Activated naive CD4-positive, alpha-beta T cell treated with anti-CD3 and anti-CD28 coated beads for 36 hours (primary cell): ENCODE measurements at regions not wholly inside any gene's neighbourhood (a gene's known extent, or its start where the extent isn't known, plus 50 kb on each side); places are given as distances from the start of the nearest gene placed in this dataset.
A peak's percentile ranks its signal among the peaks of the same experiment; 100 is the strongest.

Experiments
- CTCF ChIA-PET: fragments of 350-600 bp; sonication (Branson Sonifier 250); formaldehyde crosslinking; loops from one replicate; lab custom pipeline; 2021; ENCODE audit warnings: antibody characterized with exemption; lab: Charles Lee
- DNase-seq: peaks from one replicate; pipeline ENCODE4 v3.0.0-alpha.2; 2020
- H3K27ac Mint-ChIP-seq: one replicate; pipeline ENCODE4 v1.8.0; 2021; ENCODE audit warnings: mild to moderate bottlenecking, mixed read lengths
- H3K27me3 Mint-ChIP-seq: one replicate; pipeline ENCODE4 v1.8.0; 2021; ENCODE audit warnings: low read depth, mixed read lengths
- H3K36me3 Mint-ChIP-seq: one replicate; pipeline ENCODE4 v1.8.0; 2021; ENCODE audit warnings: low read depth, mixed read lengths
- H3K4me1 Mint-ChIP-seq: one replicate; pipeline ENCODE4 v1.8.0; 2021; ENCODE audit warnings: low read depth, mixed read lengths
- H3K4me3 Mint-ChIP-seq: one replicate; pipeline ENCODE4 v1.8.0; 2021; ENCODE audit warnings: mild to moderate bottlenecking, moderate library complexity, mixed read lengths
- H3K9me3 Mint-ChIP-seq: one replicate; pipeline ENCODE4 v1.8.0; 2021; ENCODE audit warnings: mixed read lengths
- intact Hi-C: fragments of 100-400 bp; cut with micrococcal nuclease; formaldehyde crosslinking; loops from one replicate; pipeline ENCODE4 v1.15.1; 2023

- Mint-ChIP-seq H3K4me1 (no peaks in the 10 kb centered on the region), H3K27ac (no peak overlapping the region), H3K4me3 (no peak overlapping the region), H3K9me3 (no peaks in the 10 kb centered on the region), H3K27me3 (peaks cover 5% of the 10 kb centered on the region), H3K36me3 (no peaks in the 10 kb centered on the region)
- no peak for DNase-seq
- intact Hi-C loops: loop anchor here (5.0 kb wide), 1 partner anchor 289 kb away; no protein-coding TSS in a partner anchor
- CTCF ChIA-PET: interaction anchor here (0.7 kb wide), 1 partner anchor 27 kb away, joined by 3 read pairs; no protein-coding TSS in a partner anchor
These were observed 84.5 kb downstream of the PSMG1 start for GRCh38 chr21:39098696-39099200.

DNA sequence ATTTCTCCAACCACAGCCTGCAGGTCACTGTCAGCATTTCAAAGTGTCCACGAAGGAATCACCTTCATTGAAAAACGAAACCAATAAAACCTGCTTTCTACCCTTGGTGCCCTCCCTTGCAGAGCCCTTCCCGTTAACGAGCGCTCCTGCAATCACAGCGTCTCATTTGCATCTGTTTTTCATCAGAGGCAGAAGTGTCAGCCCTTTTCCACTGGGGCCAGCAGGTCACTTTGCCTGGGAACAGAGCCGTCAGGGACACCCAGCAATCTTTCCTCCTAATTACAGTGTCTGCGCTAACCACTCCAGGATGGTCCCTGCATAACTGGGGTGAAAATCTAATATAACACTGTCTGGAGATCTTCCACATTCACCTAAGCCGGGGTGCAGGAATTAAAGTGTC lies 85.3 kb downstream of the PSMG1 start:
- Mint-ChIP-seq H3K4me3 (no peak overlapping the region), H3K4me1 (no peaks in the 10 kb centered on the region), H3K9me3 (no peaks in the 10 kb centered on the region), H3K36me3 (no peaks in the 10 kb centered on the region), H3K27ac (no peak overlapping the region), H3K27me3 (peaks cover 2% of the 10 kb centered on the region)
- CTCF ChIA-PET: interaction anchor here (0.7 kb wide), 1 partner anchor 28 kb away, joined by 3 read pairs; no protein-coding TSS in a partner anchor
- no peak for DNase-seq
- intact Hi-C loops: loop anchor here (5.0 kb wide), 1 partner anchor 289 kb away; no protein-coding TSS in a partner anchor

GRCh38 chr21:39097335-39097861 lies 85.9 kb downstream of the PSMG1 start:
- Mint-ChIP-seq H3K27me3 (no peaks in the 10 kb centered on the region), H3K36me3 (no peaks in the 10 kb centered on the region), H3K4me3 (no peak overlapping the region), H3K4me1 (no peaks in the 10 kb centered on the region), H3K9me3 (no peaks in the 10 kb centered on the region), H3K27ac (no peak overlapping the region)
- intact Hi-C loops: loop anchor here (5.0 kb wide), 1 partner anchor 290 kb away; no protein-coding TSS in a partner anchor
- DNase-seq: no peak
- CTCF ChIA-PET: no interaction called here

DNA sequence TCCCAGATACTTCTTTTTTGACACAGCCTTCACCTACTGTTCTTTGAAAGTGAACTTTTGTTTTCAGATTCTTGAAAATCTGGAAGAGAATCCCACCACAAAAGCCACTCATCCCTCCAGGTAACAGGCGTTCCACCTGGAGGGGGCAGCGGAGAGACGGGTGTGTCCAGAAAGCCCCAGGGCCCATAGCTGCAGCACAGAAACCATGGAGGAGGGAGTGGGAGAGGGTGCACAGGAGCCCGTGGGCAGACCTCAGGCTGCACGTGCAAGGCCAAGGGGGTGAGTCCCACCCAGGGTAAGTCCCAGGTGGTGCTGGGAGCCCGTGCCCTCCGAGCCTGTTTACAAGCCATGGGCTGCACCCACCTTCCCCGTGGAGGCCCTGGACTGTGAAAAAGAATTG lies 86.5 kb downstream of the PSMG1 start:
- no peak overlapping the region for H3K27ac Mint-ChIP-seq
- no peaks in the 10 kb centered on the region for H3K27me3 Mint-ChIP-seq
- no peaks in the 10 kb centered on the region for H3K4me1 Mint-ChIP-seq
- peak; percentile 5 for DNase-seq
- H3K4me3 Mint-ChIP-seq: no peak overlapping the region
- no peaks in the 10 kb centered on the region for H3K36me3 Mint-ChIP-seq
- intact Hi-C loops: loop anchor here (5.0 kb wide), 1 partner anchor 291 kb away; no protein-coding TSS in a partner anchor
- CTCF ChIA-PET: interaction anchor here (0.6 kb wide), 2 partner anchors 19 to 598 kb away, joined by 3 read pairs; no protein-coding TSS in a partner anchor
- no peaks in the 10 kb centered on the region for H3K9me3 Mint-ChIP-seq

DNA sequence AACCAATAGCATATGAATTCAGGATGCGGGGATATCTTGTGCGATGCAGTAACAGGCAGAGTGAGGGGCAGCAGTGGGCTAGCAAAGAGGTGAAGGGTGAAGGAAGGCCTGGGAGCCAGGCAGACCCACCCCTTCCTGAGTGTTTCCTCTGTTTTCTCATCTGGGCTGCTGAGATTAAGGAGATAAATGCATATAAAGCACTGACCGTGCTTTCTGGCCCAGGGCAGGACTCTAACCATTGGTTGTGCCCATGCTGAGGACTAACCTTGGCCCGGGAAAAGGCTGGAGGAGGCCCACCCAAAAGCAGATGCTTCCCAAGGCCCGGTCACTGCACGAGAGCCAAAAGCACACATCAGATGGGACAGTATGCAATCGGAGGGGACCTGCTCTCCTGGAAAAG lies 87.6 kb downstream of the PSMG1 start:
- no peaks in the 10 kb centered on the region for H3K9me3 Mint-ChIP-seq
- H3K4me1 Mint-ChIP-seq: no peaks in the 10 kb centered on the region
- no peaks in the 10 kb centered on the region for H3K27me3 Mint-ChIP-seq
- no peak for DNase-seq
- no peak overlapping the region for H3K27ac Mint-ChIP-seq
- no peaks in the 10 kb centered on the region for H3K36me3 Mint-ChIP-seq
- CTCF ChIA-PET: interaction anchor here (0.7 kb wide), 1 partner anchor 745 kb away, joined by 3 read pairs; no protein-coding TSS in a partner anchor
- H3K4me3 Mint-ChIP-seq: no peak overlapping the region
- intact Hi-C loops: loop anchor here (5.0 kb wide), 1 partner anchor 292 kb away; no protein-coding TSS in a partner anchor

GRCh38 chr21:39094847-39095579 lies 88.2 kb downstream of the PSMG1 start:
- Mint-ChIP-seq H3K27me3 (no peaks in the 10 kb centered on the region), H3K9me3 (no peaks in the 10 kb centered on the region), H3K27ac (no peak overlapping the region), H3K36me3 (no peaks in the 10 kb centered on the region), H3K4me3 (no peak overlapping the region), H3K4me1 (no peaks in the 10 kb centered on the region)
- no peak for DNase-seq
- CTCF ChIA-PET: interaction anchor here (0.7 kb wide), 1 partner anchor 745 kb away, joined by 3 read pairs; no protein-coding TSS in a partner anchor
- intact Hi-C loops: loop anchor here (5.0 kb wide), 1 partner anchor 292 kb away; no protein-coding TSS in a partner anchor

DNA sequence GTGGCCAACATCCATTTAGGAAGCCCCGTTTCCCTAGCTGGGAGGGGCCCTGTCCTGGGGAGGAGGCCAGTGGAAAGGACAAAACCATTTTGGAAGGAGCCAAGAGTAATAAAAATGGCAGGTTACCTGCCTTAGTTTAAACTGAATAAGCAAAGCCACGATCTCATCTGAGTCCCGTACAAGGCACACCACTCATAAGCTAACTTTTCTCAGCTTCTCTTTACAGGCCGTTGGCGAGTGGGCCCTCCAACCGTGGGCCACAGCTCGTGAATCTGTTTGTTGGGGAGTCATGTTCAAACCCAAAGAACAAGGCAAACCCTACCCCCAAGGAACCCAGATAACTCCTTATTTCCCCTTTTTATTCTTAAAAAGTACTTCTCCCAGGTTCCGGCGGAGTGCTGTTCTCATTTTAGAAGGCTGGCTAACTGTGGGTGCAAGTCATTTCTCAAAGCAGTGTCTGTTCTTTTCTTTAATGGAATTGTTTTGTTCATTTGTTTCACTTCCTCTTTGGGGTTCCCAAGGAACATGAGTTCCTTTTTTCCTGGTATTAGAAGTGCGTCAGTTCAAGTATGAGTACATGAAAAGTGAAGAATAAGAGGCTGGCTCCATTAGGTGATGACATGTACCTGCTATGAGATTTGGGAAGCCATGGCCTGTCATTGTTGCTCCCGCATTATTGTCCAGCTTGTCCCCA lies 89.0 kb downstream of the PSMG1 start:
- Mint-ChIP-seq H3K27me3 (no peaks in the 10 kb centered on the region), H3K36me3 (no peaks in the 10 kb centered on the region), H3K9me3 (no peaks in the 10 kb centered on the region), H3K27ac (no peak overlapping the region), H3K4me3 (no peak overlapping the region), H3K4me1 (no peaks in the 10 kb centered on the region)
- no peak for DNase-seq
- intact Hi-C loops: no loop called here
- CTCF ChIA-PET: interaction anchor here (0.9 kb wide), 1 partner anchor 388 kb away, joined by 3 read pairs; no protein-coding TSS in a partner anchor

- intact Hi-C loops: no loop called here
- Mint-ChIP-seq H3K27ac (no peak overlapping the region), H3K4me3 (no peak overlapping the region), H3K36me3 (no peaks in the 10 kb centered on the region), H3K27me3 (no peaks in the 10 kb centered on the region), H3K4me1 (no peaks in the 10 kb centered on the region), H3K9me3 (no peaks in the 10 kb centered on the region)
- CTCF ChIA-PET: interaction anchor here (0.9 kb wide), 1 partner anchor 388 kb away, joined by 3 read pairs; no protein-coding TSS in a partner anchor
- no peak for DNase-seq
These were observed 89.7 kb downstream of the PSMG1 start for GRCh38 chr21:39093526-39093925.

DNA sequence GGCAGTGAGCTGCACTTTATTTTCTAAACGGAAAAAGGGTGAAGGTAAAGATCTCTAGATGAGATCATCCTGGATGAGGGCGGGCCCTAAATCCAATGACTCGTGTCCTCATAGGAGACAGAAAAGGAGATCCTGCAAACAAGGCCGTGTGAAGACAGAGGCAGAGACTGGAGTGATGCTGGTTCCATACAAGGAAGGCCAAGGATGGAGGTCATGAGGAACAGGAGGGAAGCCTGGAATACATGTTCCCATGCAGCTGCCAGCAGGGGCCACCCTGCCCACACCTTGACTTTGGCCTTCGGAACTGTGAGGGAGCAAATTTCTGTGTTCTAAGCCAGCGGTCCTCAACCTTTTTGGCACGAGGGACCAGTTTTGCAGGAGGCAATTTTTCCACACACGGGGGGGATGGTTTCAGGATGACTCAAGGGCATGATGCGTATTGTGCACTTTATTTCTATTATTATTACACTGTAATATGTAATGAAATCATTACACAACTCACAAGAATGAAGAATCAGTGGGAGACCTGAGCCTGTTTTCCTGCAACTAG lies 94.3 kb downstream of the PSMG1 start:
- Mint-ChIP-seq H3K4me1 (no peaks in the 10 kb centered on the region), H3K27ac (no peak overlapping the region), H3K9me3 (no peaks in the 10 kb centered on the region), H3K36me3 (no peaks in the 10 kb centered on the region), H3K4me3 (no peak overlapping the region), H3K27me3 (no peaks in the 10 kb centered on the region)
- DNase-seq: peak; percentile 6
- CTCF ChIA-PET: no interaction called here
- intact Hi-C loops: no loop called here

DNA sequence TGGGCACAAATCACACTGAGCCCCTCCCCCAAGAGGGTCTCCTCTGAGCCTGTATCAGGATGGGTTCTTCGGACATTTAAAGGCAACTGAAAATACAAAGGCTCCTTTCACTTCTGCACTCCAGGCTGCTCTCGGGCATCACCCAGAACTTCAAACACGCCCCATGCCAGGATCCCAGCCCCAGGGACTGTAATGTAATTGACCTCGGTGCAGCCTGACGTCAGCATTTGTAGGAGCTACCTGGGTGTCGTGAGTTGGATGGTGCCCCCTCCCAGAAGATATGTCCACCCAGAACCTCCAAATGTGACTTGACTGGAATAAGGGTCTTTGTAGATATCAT lies 95.2 kb downstream of the PSMG1 start:
- Mint-ChIP-seq H3K4me3 (no peak overlapping the region), H3K9me3 (no peaks in the 10 kb centered on the region), H3K27me3 (no peaks in the 10 kb centered on the region), H3K4me1 (no peaks in the 10 kb centered on the region), H3K27ac (no peak overlapping the region), H3K36me3 (no peaks in the 10 kb centered on the region)
- intact Hi-C loops: no loop called here
- DNase-seq: no peak
- CTCF ChIA-PET: no interaction called here

DNA sequence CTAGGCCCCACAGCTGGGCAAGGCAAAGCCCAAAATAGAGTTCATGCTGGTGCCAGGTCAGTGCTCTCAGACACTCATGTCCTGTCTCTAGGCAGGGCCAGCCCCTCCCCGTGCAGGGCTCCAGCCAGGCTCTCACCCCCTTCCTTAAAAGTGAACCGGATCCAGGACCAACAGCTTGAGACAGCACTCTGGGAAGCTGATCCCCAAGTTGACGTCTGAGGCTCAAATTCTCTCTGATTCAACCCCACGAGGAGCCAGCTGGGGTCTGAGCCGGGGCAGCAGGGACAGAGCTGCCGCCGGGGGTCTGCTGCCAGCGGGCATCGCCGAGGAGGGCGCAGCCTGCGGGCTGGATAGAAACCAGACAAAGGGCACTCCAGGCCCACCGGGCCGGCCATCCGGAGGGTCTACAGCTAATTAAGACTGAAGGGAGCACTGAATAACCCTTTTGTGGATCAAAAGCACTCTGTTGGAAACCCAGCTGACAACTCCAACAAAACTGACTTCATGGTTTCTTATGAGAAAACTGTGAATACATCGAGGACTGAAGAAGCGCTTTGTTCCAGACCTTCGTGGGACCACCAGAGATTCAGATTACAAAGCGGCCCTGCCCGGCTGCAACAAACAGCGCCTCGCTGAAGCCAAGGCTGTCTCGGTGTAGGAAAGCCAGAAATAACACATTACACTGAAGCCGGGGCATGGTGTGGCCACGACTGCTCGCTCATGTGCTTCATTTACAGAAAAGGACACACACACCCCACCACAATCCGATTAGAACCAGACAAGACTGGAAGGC lies 95.8 kb downstream of the PSMG1 start:
- intact Hi-C loops: no loop called here
- H3K36me3 Mint-ChIP-seq: no peaks in the 10 kb centered on the region
- no peaks in the 10 kb centered on the region for H3K4me1 Mint-ChIP-seq
- DNase-seq: no peak
- no peak overlapping the region for H3K27ac Mint-ChIP-seq
- no peaks in the 10 kb centered on the region for H3K27me3 Mint-ChIP-seq
- no peaks in the 10 kb centered on the region for H3K9me3 Mint-ChIP-seq
- H3K4me3 Mint-ChIP-seq: no peak overlapping the region
- CTCF ChIA-PET: no interaction called here
